ENCODE measurements at regions not wholly inside any gene's neighbourhood (a gene's known extent, or its start where the extent isn't known, plus 50 kb on each side); places are given as distances from the start of the nearest gene placed in this dataset.
A peak's percentile ranks its signal among the peaks of the same experiment; 100 is the strongest.

GRCh38 chr6:91082311-91082832 lies 495.5 kb upstream of the MAP3K7 start:
- H3K4me3 ChIP-seq (replicated peaks; ENCODE audit: insufficient read depth, low read length), result no peak overlapping the region
- no peak overlapping the region for H3K27ac ChIP-seq (replicated peaks)
- TF ChIP-seq GABPA (IDR thresholded peaks at IDR 0.05; ENCODE audit: low read depth), result no peak
- TF ChIP-seq REST (IDR thresholded peaks at IDR 0.05; ENCODE audit: insufficient replicate concordance, low read depth), result no peak
- no peak for TF ChIP-seq SPI1 (IDR thresholded peaks at IDR 0.05; ENCODE audit: borderline replicate concordance, low read depth)
- TF ChIP-seq CTCF (IDR thresholded peaks at IDR 0.05; ENCODE audit: insufficient read depth, low read length), result no peak
- TF ChIP-seq POLR2AphosphoS5 (IDR thresholded peaks at IDR 0.05; ENCODE audit: low read depth), result no peak
- H3K27me3 ChIP-seq (ENCODE audit: insufficient read depth, poor library complexity, severe bottlenecking), result no peaks in the 10 kb centered on the region
- DNase-seq (ENCODE audit: low read depth in 1 of 2, low spot score in 1 of 2), result no peak

- Histone ChIP-seq H3K27ac (replicated peaks) (no peak overlapping the region), H3K4me3 (replicated peaks; ENCODE audit: insufficient read depth, low read length) (no peak overlapping the region), H3K27me3 (ENCODE audit: insufficient read depth, poor library complexity, severe bottlenecking) (no peaks in the 10 kb centered on the region)
- TF ChIP-seq CTCF (IDR thresholded peaks at IDR 0.05; ENCODE audit: insufficient read depth, low read length) (no peak), GABPA (IDR thresholded peaks at IDR 0.05; ENCODE audit: low read depth) (no peak), POLR2AphosphoS5 (IDR thresholded peaks at IDR 0.05; ENCODE audit: low read depth) (no peak), REST (IDR thresholded peaks at IDR 0.05; ENCODE audit: insufficient replicate concordance, low read depth) (no peak), SPI1 (IDR thresholded peaks at IDR 0.05; ENCODE audit: borderline replicate concordance, low read depth) (no peak)
- peak; percentile 5 to 12 for DNase-seq (ENCODE audit: low read depth in 1 of 2, low spot score in 1 of 2)
These were observed 494.7 kb upstream of the MAP3K7 start for GRCh38 chr6:91081452-91082067.

- DNase-seq (ENCODE audit: low read depth in 1 of 2, low spot score in 1 of 2), result no peak
- no peak overlapping the region for H3K4me3 ChIP-seq (replicated peaks; ENCODE audit: insufficient read depth, low read length)
- no peak overlapping the region for H3K27ac ChIP-seq (replicated peaks)
- TF ChIP-seq GABPA (IDR thresholded peaks at IDR 0.05; ENCODE audit: low read depth), result no peak
- TF ChIP-seq CTCF (IDR thresholded peaks at IDR 0.05; ENCODE audit: insufficient read depth, low read length), result no peak
- no peak for TF ChIP-seq POLR2AphosphoS5 (IDR thresholded peaks at IDR 0.05; ENCODE audit: low read depth)
- TF ChIP-seq REST (IDR thresholded peaks at IDR 0.05; ENCODE audit: insufficient replicate concordance, low read depth), result no peak
- no peak for TF ChIP-seq SPI1 (IDR thresholded peaks at IDR 0.05; ENCODE audit: borderline replicate concordance, low read depth)
- H3K27me3 ChIP-seq (ENCODE audit: insufficient read depth, poor library complexity, severe bottlenecking), result no peaks in the 10 kb centered on the region
These were observed 494.0 kb upstream of the MAP3K7 start for GRCh38 chr6:91080871-91081270.
